ENCODE measurements at regions not wholly inside any gene's neighbourhood (a gene's known extent, or its start where the extent isn't known, plus 50 kb on each side); places are given as distances from the start of the nearest gene placed in this dataset.

GRCh38 chr4:184879271-184879670 lies 53.5 kb upstream of the ACSL1 start:
- Histone ChIP-seq H3K4me1 (no peaks in the 10 kb centered on the region), H3K9me3 (no peaks in the 10 kb centered on the region), H3K36me3 (no peaks in the 10 kb centered on the region), H3K27ac (no peak overlapping the region), H3K27me3 (no peaks in the 10 kb centered on the region), H3K4me3 (no peak overlapping the region)
- TF ChIP-seq, protein P1, sequence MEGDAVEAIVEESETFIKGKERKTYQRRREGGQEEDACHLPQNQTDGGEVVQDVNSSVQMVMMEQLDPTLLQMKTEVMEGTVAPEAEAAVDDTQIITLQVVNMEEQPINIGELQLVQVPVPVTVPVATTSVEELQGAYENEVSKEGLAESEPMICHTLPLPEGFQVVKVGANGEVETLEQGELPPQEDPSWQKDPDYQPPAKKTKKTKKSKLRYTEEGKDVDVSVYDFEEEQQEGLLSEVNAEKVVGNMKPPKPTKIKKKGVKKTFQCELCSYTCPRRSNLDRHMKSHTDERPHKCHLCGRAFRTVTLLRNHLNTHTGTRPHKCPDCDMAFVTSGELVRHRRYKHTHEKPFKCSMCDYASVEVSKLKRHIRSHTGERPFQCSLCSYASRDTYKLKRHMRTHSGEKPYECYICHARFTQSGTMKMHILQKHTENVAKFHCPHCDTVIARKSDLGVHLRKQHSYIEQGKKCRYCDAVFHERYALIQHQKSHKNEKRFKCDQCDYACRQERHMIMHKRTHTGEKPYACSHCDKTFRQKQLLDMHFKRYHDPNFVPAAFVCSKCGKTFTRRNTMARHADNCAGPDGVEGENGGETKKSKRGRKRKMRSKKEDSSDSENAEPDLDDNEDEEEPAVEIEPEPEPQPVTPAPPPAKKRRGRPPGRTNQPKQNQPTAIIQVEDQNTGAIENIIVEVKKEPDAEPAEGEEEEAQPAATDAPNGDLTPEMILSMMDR (IDR thresholded peaks at IDR 0.05) = no peak
- intact Hi-C loops (cut with DNase I; ENCODE audit: low total_unique reads) = no loop called here
- DNase-seq = no peak

DNA sequence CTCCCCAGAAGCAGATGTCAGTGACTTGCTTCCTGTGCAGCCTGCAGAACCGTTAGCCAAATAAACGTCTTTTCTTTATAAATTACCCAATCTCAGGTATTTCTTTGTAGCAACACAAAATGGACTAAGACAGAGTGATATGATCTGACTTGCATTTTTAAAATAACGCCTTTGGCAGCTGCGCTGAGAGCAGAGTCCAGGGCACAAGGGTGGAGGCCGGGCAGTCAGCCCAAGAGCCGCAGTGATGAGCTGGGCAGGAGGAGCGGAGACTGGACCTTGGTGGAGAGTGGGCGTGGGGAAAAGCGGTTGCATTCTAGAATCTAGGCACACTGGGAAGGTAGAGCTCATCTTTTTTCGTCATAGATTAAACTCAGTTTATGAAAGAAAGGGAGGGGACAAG lies 56.5 kb upstream of the ACSL1 start:
- Histone ChIP-seq H3K27me3 (no peaks in the 10 kb centered on the region), H3K4me1 (no peaks in the 10 kb centered on the region), H3K9me3 (no peaks in the 10 kb centered on the region), H3K27ac (no peak overlapping the region), H3K36me3 (no peaks in the 10 kb centered on the region), H3K4me3 (no peak overlapping the region)
- TF ChIP-seq, protein P1 (IDR thresholded peaks at IDR 0.05) = no peak
- no peak for DNase-seq
- intact Hi-C loops (cut with DNase I; ENCODE audit: low total_unique reads) = no loop called here

- TF ChIP-seq, protein P1 (IDR thresholded peaks at IDR 0.05) = no peak
- Histone ChIP-seq H3K27me3 (no peaks in the 10 kb centered on the region), H3K9me3 (no peaks in the 10 kb centered on the region), H3K27ac (no peak overlapping the region), H3K36me3 (no peaks in the 10 kb centered on the region), H3K4me3 (no peak overlapping the region), H3K4me1 (no peaks in the 10 kb centered on the region)
- DNase-seq = no peak
- intact Hi-C loops (cut with DNase I; ENCODE audit: low total_unique reads) = no loop called here
These were observed 57.3 kb upstream of the ACSL1 start for GRCh38 chr4:184883024-184883423.

GRCh38 chr4:184884883-184885282 lies 59.1 kb upstream of the ACSL1 start:
- no peaks in the 10 kb centered on the region for H3K9me3 ChIP-seq
- no peaks in the 10 kb centered on the region for H3K27me3 ChIP-seq
- intact Hi-C loops (cut with DNase I; ENCODE audit: low total_unique reads) = no loop called here
- no peaks in the 10 kb centered on the region for H3K4me1 ChIP-seq
- TF ChIP-seq, protein P1 (IDR thresholded peaks at IDR 0.05) = no peak
- no peak for DNase-seq
- no peak overlapping the region for H3K4me3 ChIP-seq
- H3K27ac ChIP-seq = no peak overlapping the region
- no peaks in the 10 kb centered on the region for H3K36me3 ChIP-seq

- DNase-seq = no peak
- Histone ChIP-seq H3K4me1 (no peaks in the 10 kb centered on the region), H3K4me3 (no peak overlapping the region), H3K9me3 (no peaks in the 10 kb centered on the region), H3K27me3 (no peaks in the 10 kb centered on the region), H3K27ac (no peak overlapping the region), H3K36me3 (no peaks in the 10 kb centered on the region)
- TF ChIP-seq, protein P1 (IDR thresholded peaks at IDR 0.05) = no peak
- intact Hi-C loops (cut with DNase I; ENCODE audit: low total_unique reads) = no loop called here
These were observed 59.8 kb upstream of the ACSL1 start for GRCh38 chr4:184885602-184886001.

DNA sequence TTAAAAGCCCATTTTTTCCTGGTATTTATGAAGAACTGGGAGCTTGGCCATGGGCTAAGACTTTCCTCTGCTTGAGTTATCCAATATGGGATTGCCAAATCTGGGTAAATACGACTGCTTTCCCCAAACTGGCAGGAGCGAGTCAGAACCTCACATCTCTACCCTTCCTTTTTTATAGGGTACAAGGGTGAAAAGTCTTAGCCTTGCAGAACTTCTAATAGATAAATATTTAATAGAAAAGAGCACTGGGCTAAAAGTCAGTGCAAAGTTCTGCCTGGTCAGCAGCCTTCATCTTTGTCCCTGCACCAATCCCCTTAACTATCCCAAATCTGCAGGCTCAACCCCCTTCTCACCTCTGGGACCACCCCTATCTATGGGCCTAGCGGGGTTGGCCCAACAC lies 61.6 kb upstream of the ACSL1 start:
- no peak for DNase-seq
- intact Hi-C loops (cut with DNase I; ENCODE audit: low total_unique reads) = no loop called here
- TF ChIP-seq, protein P1 (IDR thresholded peaks at IDR 0.05) = no peak
- Histone ChIP-seq H3K27me3 (no peaks in the 10 kb centered on the region), H3K27ac (no peak overlapping the region), H3K4me3 (no peak overlapping the region), H3K9me3 (no peaks in the 10 kb centered on the region), H3K36me3 (no peaks in the 10 kb centered on the region), H3K4me1 (no peaks in the 10 kb centered on the region)
